HEK293 (cell line): ENCODE measurements at regions not wholly inside any gene's neighbourhood (a gene's known extent, or its start where the extent isn't known, plus 50 kb on each side); places are given as distances from the start of the nearest gene placed in this dataset.

Experiments
- GLI2 ChIP-seq: fragments of 450-650 bp; formaldehyde crosslinking; IDR thresholded peaks from 2 replicates; pipeline ENCODE4; 2017; ENCODE audit warnings: missing biosample characterization, missing genetic modification characterization, low read depth, borderline replicate concordance
- HOXC10 ChIP-seq: sonication (generic); formaldehyde crosslinking; IDR thresholded peaks from 2 replicates; pipeline ENCODE4 v1.8.1; 2023; ENCODE audit warnings: mild to moderate bottlenecking, missing genetic modification reagents
- KLF7 ChIP-seq: fragments of 450-650 bp; formaldehyde crosslinking; IDR thresholded peaks from 2 replicates; pipeline ENCODE4 v1.5.1; 2016; ENCODE audit warnings: missing biosample characterization, missing genetic modification characterization, borderline replicate concordance
- OSR2 ChIP-seq: fragments of 450-650 bp; formaldehyde crosslinking; IDR thresholded peaks from 2 replicates; pipeline ENCODE4 v1.5.1; 2016; ENCODE audit warnings: missing biosample characterization, missing genetic modification characterization
- PRDM1 ChIP-seq: fragments of 450-650 bp; formaldehyde crosslinking; IDR thresholded peaks from 2 replicates; pipeline ENCODE4; 2016; ENCODE audit warnings: missing biosample characterization, missing genetic modification characterization
- SALL2 ChIP-seq: fragments of 450-650 bp; formaldehyde crosslinking; IDR thresholded peaks from 2 replicates; pipeline ENCODE4 v1.5.0; 2017; ENCODE audit warnings: missing biosample characterization, mild to moderate bottlenecking, missing genetic modification characterization, borderline replicate concordance
- SP2 ChIP-seq: fragments of 450-650 bp; formaldehyde crosslinking; IDR thresholded peaks from 2 replicates; pipeline ENCODE4 v1.5.1; 2016; ENCODE audit warnings: missing biosample characterization, missing genetic modification characterization
- YY2 ChIP-seq: fragments of 450-650 bp; formaldehyde crosslinking; IDR thresholded peaks from 2 replicates; pipeline ENCODE4 v1.5.1; 2016; ENCODE audit warnings: missing biosample characterization, missing genetic modification characterization
- ZBTB21 ChIP-seq: fragments of 450-650 bp; formaldehyde crosslinking; IDR thresholded peaks from 2 replicates; pipeline ENCODE4 v1.5.1; 2017; ENCODE audit warnings: missing biosample characterization, missing genetic modification characterization
- ZFP37 ChIP-seq: fragments of 450-650 bp; formaldehyde crosslinking; IDR thresholded peaks from 2 replicates; pipeline ENCODE4 v1.5.1; 2016; ENCODE audit warnings: missing biosample characterization, missing genetic modification characterization
- ZFP41 ChIP-seq: fragments of 450-650 bp; formaldehyde crosslinking; IDR thresholded peaks from 2 replicates; pipeline ENCODE4 v1.5.1; 2016; ENCODE audit warnings: missing biosample characterization, missing genetic modification characterization, borderline replicate concordance
- ZNF138 ChIP-seq: fragments of 450-650 bp; formaldehyde crosslinking; IDR thresholded peaks from 2 replicates; pipeline ENCODE4 v1.5.1; 2016; ENCODE audit warnings: missing biosample characterization, missing genetic modification characterization, borderline replicate concordance
- ZNF155 ChIP-seq: fragments of 450-650 bp; formaldehyde crosslinking; IDR thresholded peaks from 2 replicates; pipeline ENCODE4 v1.5.1; 2016; ENCODE audit warnings: missing biosample characterization, missing genetic modification characterization
- ZNF214 ChIP-seq: fragments of 450-650 bp; formaldehyde crosslinking; IDR thresholded peaks from 2 replicates; pipeline ENCODE4 v1.5.1; 2017; ENCODE audit warnings: missing biosample characterization, mild to moderate bottlenecking, missing genetic modification characterization, borderline replicate concordance
- ZNF23 ChIP-seq: fragments of 450-650 bp; formaldehyde crosslinking; IDR thresholded peaks from 2 replicates; pipeline ENCODE4 v1.5.1; 2016; ENCODE audit warnings: missing biosample characterization, missing genetic modification characterization, borderline replicate concordance
- ZNF292 ChIP-seq: fragments of 450-650 bp; formaldehyde crosslinking; IDR thresholded peaks from 2 replicates; pipeline ENCODE4 v1.5.1; 2016; ENCODE audit warnings: low read depth, missing biosample characterization, missing genetic modification characterization, borderline replicate concordance
- ZNF558 ChIP-seq: fragments of 450-650 bp; formaldehyde crosslinking; IDR thresholded peaks from 2 replicates; pipeline ENCODE4 v1.5.1; 2016; ENCODE audit warnings: missing biosample characterization, missing genetic modification characterization
- ZNF561 ChIP-seq: fragments of 450-650 bp; IDR thresholded peaks from 2 replicates; pipeline ENCODE4 v1.5.1; 2018; ENCODE audit warnings: missing biosample characterization, missing genetic modification characterization, borderline replicate concordance
- ZNF585B ChIP-seq: fragments of 450-650 bp; formaldehyde crosslinking; IDR thresholded peaks from 2 replicates; pipeline ENCODE4 v1.5.1; 2016; ENCODE audit warnings: missing biosample characterization, missing genetic modification characterization
- ZNF654 ChIP-seq: fragments of 450-650 bp; formaldehyde crosslinking; IDR thresholded peaks from 2 replicates; pipeline ENCODE4 v1.5.1; 2016; ENCODE audit warnings: low read depth, missing biosample characterization, missing genetic modification characterization
- ZNF777 ChIP-seq: fragments of 450-650 bp; formaldehyde crosslinking; IDR thresholded peaks from 2 replicates; pipeline ENCODE4 v1.5.1; 2017; ENCODE audit warnings: missing biosample characterization, missing genetic modification characterization, borderline replicate concordance
- ZNF837 ChIP-seq: fragments of 450-650 bp; formaldehyde crosslinking; IDR thresholded peaks from 2 replicates; pipeline ENCODE4 v1.5.1; 2016; ENCODE audit warnings: missing biosample characterization, missing genetic modification characterization
- TF ChIP-seq, protein P1 (sequence below): sonication (generic); formaldehyde crosslinking; IDR thresholded peaks from 2 replicates; pipeline ENCODE4 v1.8.1; 2022; ENCODE audit warnings: mild to moderate bottlenecking, moderate library complexity, missing genetic modification reagents
- TF ChIP-seq, protein P2 (sequence below): fragments of 450-650 bp; formaldehyde crosslinking; IDR thresholded peaks from 2 replicates; pipeline ENCODE4 v1.5.1; 2016; ENCODE audit warnings: missing biosample characterization, missing genetic modification characterization
- TF ChIP-seq, protein P3 (sequence below): fragments of 450-650 bp; formaldehyde crosslinking; IDR thresholded peaks from 2 replicates; pipeline ENCODE4 v1.5.1; 2017; ENCODE audit warnings: missing biosample characterization, mild to moderate bottlenecking, missing genetic modification characterization, moderate library complexity
- TF ChIP-seq, protein P4 (sequence below): fragments of 450-650 bp; formaldehyde crosslinking; IDR thresholded peaks from 2 replicates; pipeline ENCODE4 v1.5.1; 2016; ENCODE audit warnings: missing biosample characterization, missing genetic modification characterization
- TF ChIP-seq, protein P5 (sequence below): fragments of 450-650 bp; formaldehyde crosslinking; IDR thresholded peaks from 2 replicates; pipeline ENCODE4 v1.5.1; 2016; ENCODE audit warnings: missing biosample characterization, missing genetic modification characterization
- TF ChIP-seq, protein P6 (sequence below): fragments of 450-650 bp; formaldehyde crosslinking; conservative IDR thresholded peaks from 2 replicates; pipeline ENCODE4 v1.5.1; 2016; ENCODE audit warnings: low read depth, missing biosample characterization, missing genetic modification characterization

DNA sequence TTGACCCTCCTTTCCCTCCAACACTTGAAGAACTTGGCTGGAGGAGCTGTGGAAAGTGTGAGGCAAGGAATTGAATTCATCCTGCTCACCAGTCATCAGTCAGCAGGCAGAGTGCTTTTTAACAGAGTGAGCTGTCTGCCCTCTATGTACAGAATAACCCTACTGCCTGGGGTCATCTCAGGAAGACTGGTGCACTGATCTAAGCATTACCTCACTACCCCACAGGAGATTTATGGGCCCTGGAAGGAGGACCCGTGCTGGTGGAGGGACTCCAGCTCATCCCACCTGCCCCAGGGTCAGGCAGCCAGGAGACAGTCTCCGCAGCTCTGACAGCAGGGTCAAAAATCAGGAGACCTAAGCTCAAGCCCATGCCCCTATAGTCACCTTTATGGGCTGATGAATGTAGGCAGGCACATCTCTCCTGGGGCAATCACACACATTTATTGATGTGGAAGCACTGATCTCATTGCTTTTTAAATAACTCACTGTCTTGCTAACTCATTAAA lies 270.8 kb upstream of the SESN3 start (continued):
- TF ChIP-seq, protein P1, sequence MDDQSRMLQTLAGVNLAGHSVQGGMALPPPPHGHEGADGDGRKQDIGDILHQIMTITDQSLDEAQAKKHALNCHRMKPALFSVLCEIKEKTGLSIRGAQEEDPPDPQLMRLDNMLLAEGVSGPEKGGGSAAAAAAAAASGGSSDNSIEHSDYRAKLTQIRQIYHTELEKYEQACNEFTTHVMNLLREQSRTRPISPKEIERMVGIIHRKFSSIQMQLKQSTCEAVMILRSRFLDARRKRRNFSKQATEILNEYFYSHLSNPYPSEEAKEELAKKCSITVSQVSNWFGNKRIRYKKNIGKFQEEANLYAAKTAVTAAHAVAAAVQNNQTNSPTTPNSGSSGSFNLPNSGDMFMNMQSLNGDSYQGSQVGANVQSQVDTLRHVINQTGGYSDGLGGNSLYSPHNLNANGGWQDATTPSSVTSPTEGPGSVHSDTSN (CRISPR knock-in tag), result no peak
- no peak for TF ChIP-seq ZNF155
- no peak for TF ChIP-seq SP2 (tag by site-specific recombination)
- TF ChIP-seq ZNF23 (tag by site-specific recombination), result no peak
- TF ChIP-seq PRDM1 (tag by site-specific recombination), result no peak
- no peak for TF ChIP-seq HOXC10 (CRISPR knock-in tag)
- TF ChIP-seq ZBTB21 (tag by site-specific recombination), result no peak
- TF ChIP-seq, protein P2, sequence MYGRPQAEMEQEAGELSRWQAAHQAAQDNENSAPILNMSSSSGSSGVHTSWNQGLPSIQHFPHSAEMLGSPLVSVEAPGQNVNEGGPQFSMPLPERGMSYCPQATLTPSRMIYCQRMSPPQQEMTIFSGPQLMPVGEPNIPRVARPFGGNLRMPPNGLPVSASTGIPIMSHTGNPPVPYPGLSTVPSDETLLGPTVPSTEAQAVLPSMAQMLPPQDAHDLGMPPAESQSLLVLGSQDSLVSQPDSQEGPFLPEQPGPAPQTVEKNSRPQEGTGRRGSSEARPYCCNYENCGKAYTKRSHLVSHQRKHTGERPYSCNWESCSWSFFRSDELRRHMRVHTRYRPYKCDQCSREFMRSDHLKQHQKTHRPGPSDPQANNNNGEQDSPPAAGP (tag by site-specific recombination), result no peak
- TF ChIP-seq OSR2 (tag by site-specific recombination), result no peak
- no peak for TF ChIP-seq ZFP41 (tag by site-specific recombination)
- TF ChIP-seq, protein P3, sequence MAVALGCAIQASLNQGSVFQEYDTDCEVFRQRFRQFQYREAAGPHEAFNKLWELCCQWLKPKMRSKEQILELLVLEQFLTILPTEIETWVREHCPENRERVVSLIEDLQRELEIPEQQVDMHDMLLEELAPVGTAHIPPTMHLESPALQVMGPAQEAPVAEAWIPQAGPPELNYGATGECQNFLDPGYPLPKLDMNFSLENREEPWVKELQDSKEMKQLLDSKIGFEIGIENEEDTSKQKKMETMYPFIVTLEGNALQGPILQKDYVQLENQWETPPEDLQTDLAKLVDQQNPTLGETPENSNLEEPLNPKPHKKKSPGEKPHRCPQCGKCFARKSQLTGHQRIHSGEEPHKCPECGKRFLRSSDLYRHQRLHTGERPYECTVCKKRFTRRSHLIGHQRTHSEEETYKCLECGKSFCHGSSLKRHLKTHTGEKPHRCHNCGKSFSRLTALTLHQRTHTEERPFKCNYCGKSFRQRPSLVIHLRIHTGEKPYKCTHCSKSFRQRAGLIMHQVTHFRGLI (tag by site-specific recombination), result no peak
- no peak for TF ChIP-seq ZNF585B
- TF ChIP-seq ZNF292 (tag by site-specific recombination), result no peak
- TF ChIP-seq, protein P4, sequence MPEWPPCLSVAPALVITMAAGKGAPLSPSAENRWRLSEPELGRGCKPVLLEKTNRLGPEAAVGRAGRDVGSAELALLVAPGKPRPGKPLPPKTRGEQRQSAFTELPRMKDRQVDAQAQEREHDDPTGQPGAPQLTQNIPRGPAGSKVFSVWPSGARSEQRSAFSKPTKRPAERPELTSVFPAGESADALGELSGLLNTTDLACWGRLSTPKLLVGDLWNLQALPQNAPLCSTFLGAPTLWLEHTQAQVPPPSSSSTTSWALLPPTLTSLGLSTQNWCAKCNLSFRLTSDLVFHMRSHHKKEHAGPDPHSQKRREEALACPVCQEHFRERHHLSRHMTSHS, result no peak
- TF ChIP-seq ZNF654 (tag by site-specific recombination), result no peak
- no peak for TF ChIP-seq ZNF837
- no peak for TF ChIP-seq YY2 (tag by site-specific recombination)
- TF ChIP-seq ZNF138 (tag by site-specific recombination), result no peak
- TF ChIP-seq, protein P5, sequence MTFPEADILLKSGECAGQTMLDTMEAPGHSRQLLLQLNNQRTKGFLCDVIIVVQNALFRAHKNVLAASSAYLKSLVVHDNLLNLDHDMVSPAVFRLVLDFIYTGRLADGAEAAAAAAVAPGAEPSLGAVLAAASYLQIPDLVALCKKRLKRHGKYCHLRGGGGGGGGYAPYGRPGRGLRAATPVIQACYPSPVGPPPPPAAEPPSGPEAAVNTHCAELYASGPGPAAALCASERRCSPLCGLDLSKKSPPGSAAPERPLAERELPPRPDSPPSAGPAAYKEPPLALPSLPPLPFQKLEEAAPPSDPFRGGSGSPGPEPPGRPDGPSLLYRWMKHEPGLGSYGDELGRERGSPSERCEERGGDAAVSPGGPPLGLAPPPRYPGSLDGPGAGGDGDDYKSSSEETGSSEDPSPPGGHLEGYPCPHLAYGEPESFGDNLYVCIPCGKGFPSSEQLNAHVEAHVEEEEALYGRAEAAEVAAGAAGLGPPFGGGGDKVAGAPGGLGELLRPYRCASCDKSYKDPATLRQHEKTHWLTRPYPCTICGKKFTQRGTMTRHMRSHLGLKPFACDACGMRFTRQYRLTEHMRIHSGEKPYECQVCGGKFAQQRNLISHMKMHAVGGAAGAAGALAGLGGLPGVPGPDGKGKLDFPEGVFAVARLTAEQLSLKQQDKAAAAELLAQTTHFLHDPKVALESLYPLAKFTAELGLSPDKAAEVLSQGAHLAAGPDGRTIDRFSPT (tag by site-specific recombination), result peak; percentile 47; the same call in 1 of the 2 replicates
- 0 out of 2 replicates have a peak, but pooled peaks have one; percentile 38 for TF ChIP-seq ZFP37
- no peak for TF ChIP-seq GLI2
- TF ChIP-seq, protein P6, sequence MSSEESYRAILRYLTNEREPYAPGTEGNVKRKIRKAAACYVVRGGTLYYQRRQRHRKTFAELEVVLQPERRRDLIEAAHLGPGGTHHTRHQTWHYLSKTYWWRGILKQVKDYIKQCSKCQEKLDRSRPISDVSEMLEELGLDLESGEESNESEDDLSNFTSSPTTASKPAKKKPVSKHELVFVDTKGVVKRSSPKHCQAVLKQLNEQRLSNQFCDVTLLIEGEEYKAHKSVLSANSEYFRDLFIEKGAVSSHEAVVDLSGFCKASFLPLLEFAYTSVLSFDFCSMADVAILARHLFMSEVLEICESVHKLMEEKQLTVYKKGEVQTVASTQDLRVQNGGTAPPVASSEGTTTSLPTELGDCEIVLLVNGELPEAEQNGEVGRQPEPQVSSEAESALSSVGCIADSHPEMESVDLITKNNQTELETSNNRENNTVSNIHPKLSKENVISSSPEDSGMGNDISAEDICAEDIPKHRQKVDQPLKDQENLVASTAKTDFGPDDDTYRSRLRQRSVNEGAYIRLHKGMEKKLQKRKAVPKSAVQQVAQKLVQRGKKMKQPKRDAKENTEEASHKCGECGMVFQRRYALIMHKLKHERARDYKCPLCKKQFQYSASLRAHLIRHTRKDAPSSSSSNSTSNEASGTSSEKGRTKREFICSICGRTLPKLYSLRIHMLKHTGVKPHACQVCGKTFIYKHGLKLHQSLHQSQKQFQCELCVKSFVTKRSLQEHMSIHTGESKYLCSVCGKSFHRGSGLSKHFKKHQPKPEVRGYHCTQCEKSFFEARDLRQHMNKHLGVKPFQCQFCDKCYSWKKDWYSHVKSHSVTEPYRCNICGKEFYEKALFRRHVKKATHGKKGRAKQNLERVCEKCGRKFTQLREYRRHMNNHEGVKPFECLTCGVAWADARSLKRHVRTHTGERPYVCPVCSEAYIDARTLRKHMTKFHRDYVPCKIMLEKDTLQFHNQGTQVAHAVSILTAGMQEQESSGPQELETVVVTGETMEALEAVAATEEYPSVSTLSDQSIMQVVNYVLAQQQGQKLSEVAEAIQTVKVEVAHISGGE (tag by site-specific recombination), result no peak
- no peak for TF ChIP-seq ZNF214 (tag by site-specific recombination)
- no peak for TF ChIP-seq ZNF561 (tag by site-specific recombination)
- TF ChIP-seq ZNF558 (tag by site-specific recombination), result no peak
- TF ChIP-seq SALL2 (tag by site-specific recombination), result no peak
- TF ChIP-seq ZNF777 (tag by site-specific recombination), result no peak
- TF ChIP-seq KLF7, result no peak
